ENCODE measurements at regions not wholly inside any gene's neighbourhood (a gene's known extent, or its start where the extent isn't known, plus 50 kb on each side); places are given as distances from the start of the nearest gene placed in this dataset.

DNA sequence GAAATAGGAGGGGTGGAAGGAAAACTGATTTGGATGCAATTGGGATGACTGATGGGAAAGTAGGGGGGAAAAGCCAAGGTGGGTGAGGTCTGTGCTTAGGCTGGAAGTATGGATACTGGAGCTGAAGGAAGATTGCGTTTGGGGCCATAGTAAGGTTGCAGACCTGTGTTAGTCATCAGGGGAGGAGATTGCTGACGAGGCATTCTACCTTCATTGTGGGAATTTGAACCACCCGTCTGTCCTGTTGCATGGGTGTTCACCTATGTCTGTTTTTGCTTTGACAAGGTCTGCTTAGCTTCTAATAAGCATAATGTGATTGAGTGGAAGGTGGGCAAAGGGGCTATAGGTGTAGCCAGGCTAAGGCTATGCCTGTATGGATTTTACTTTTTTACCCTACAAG is 323.8 kb downstream of the BLID start:
- Histone ChIP-seq H3K27me3 (replicated peaks; ENCODE audit: insufficient read depth) (no peaks in the 10 kb centered on the region), H3K27ac (no peak overlapping the region), H3K36me3 (no peaks in the 10 kb centered on the region), H3K9me3 (no peaks in the 10 kb centered on the region), H3K4me1 (replicated peaks) (no peaks in the 10 kb centered on the region), H3K4me3 (no peak overlapping the region)
- WGBS = 95% methylated on average over 3 of the region's 3 CpGs
- intact Hi-C loops (cut with DNase I) = no loop called here
- no peak for DNase-seq (ENCODE audit: low spot score)
- TF ChIP-seq POLR2AphosphoS5 (IDR thresholded peaks at IDR 0.05) (no peak), POLR2A (IDR thresholded peaks at IDR 0.05) (no peak)
- TF ChIP-seq, protein P1, sequence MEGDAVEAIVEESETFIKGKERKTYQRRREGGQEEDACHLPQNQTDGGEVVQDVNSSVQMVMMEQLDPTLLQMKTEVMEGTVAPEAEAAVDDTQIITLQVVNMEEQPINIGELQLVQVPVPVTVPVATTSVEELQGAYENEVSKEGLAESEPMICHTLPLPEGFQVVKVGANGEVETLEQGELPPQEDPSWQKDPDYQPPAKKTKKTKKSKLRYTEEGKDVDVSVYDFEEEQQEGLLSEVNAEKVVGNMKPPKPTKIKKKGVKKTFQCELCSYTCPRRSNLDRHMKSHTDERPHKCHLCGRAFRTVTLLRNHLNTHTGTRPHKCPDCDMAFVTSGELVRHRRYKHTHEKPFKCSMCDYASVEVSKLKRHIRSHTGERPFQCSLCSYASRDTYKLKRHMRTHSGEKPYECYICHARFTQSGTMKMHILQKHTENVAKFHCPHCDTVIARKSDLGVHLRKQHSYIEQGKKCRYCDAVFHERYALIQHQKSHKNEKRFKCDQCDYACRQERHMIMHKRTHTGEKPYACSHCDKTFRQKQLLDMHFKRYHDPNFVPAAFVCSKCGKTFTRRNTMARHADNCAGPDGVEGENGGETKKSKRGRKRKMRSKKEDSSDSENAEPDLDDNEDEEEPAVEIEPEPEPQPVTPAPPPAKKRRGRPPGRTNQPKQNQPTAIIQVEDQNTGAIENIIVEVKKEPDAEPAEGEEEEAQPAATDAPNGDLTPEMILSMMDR (IDR thresholded peaks at IDR 0.05) = no peak

GRCh38 chr11:121790430-121790829 is 325.6 kb downstream of the BLID start:
- no peak for TF ChIP-seq POLR2A (IDR thresholded peaks at IDR 0.05)
- TF ChIP-seq, protein P1 (IDR thresholded peaks at IDR 0.05) = no peak
- TF ChIP-seq POLR2AphosphoS5 (IDR thresholded peaks at IDR 0.05) = no peak
- Histone ChIP-seq H3K36me3 (no peaks in the 10 kb centered on the region), H3K4me3 (no peak overlapping the region), H3K27ac (no peak overlapping the region), H3K27me3 (replicated peaks; ENCODE audit: insufficient read depth) (no peaks in the 10 kb centered on the region), H3K9me3 (no peaks in the 10 kb centered on the region), H3K4me1 (replicated peaks) (no peaks in the 10 kb centered on the region)
- WGBS = 90% methylated on average over 2 of the region's 2 CpGs
- intact Hi-C loops (cut with DNase I) = no loop called here
- no peak for DNase-seq (ENCODE audit: low spot score)

DNA sequence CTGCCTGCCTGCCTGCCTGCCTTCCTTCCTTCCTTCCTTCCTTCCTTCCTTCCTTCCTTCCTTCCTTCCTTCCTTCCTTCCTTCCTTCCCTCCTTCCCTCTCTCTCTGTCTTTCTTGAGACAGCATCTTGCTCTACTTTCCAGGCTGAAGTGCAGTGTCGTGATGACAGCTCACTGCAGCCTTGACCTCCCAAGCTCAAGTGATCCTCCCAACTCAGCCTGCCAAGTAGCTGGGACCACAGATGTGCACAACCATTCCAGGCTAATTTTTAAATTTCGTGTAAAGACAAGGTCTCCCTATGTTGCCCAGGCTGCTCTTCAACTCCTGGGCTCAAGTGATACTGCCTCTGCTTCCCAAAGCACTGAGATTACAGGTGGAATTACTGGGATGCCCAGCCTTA is 328.2 kb upstream of the SORL1-AS1 start:
- WGBS = 83% methylated on average over 2 of the region's 2 CpGs
- Histone ChIP-seq H3K27me3 (replicated peaks; ENCODE audit: insufficient read depth) (no peaks in the 10 kb centered on the region), H3K4me3 (no peak overlapping the region), H3K27ac (no peak overlapping the region), H3K4me1 (replicated peaks) (no peaks in the 10 kb centered on the region), H3K9me3 (no peaks in the 10 kb centered on the region), H3K36me3 (no peaks in the 10 kb centered on the region)
- intact Hi-C loops (cut with DNase I) = no loop called here
- DNase-seq (ENCODE audit: low spot score) = no peak
- TF ChIP-seq POLR2A (IDR thresholded peaks at IDR 0.05) = no peak
- TF ChIP-seq POLR2AphosphoS5 (IDR thresholded peaks at IDR 0.05) = no peak
- TF ChIP-seq, protein P1 (IDR thresholded peaks at IDR 0.05) = no peak

DNA sequence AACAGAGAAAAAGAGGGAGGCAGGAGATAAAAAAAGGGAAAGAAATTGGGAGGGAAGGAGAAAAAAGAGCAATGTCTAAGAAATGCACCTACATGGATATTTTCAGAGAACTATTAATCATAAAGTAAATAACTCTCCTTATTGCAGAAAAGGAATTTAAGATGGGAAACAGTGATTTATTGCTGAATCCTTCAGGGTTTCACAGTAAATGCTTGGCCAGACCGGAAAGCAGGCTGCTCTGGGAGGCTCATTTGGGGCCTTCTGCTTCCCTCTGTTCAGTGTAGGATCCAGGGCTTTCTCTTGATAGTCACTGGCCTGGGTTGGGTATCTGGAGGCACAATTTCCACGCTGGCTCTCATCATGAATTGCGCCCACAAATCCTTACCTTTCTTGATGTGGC is 324.3 kb upstream of the SORL1-AS1 start:
- DNase-seq (ENCODE audit: low spot score) = no peak
- no peak overlapping the region for H3K27ac ChIP-seq

GRCh38 chr11:121775276-121775675 is 322.5 kb upstream of the SORL1-AS1 start:
- TF ChIP-seq POLR2A (IDR thresholded peaks at IDR 0.05) (no peak), POLR2AphosphoS5 (IDR thresholded peaks at IDR 0.05) (no peak)
- TF ChIP-seq, protein P1 (IDR thresholded peaks at IDR 0.05) = no peak
- no peak overlapping the region for H3K27ac ChIP-seq

More for the DNA sequence above, 324.3 kb upstream of the SORL1-AS1 start:
- Histone ChIP-seq H3K27me3 (replicated peaks; ENCODE audit: insufficient read depth) (no peaks in the 10 kb centered on the region), H3K4me1 (replicated peaks) (no peaks in the 10 kb centered on the region), H3K9me3 (no peaks in the 10 kb centered on the region), H3K36me3 (no peaks in the 10 kb centered on the region), H3K4me3 (no peak overlapping the region)
- TF ChIP-seq POLR2A (IDR thresholded peaks at IDR 0.05) (no peak), POLR2AphosphoS5 (IDR thresholded peaks at IDR 0.05) (no peak)
- TF ChIP-seq, protein P1 (IDR thresholded peaks at IDR 0.05) = no peak
- WGBS = 57% methylated on average over 3 of the region's 3 CpGs
- intact Hi-C loops (cut with DNase I) = no loop called here

More at GRCh38 chr11:121775276-121775675, 322.5 kb upstream of the SORL1-AS1 start:
- intact Hi-C loops (cut with DNase I) = no loop called here
- no peak overlapping the region for H3K4me3 ChIP-seq
- DNase-seq (ENCODE audit: low spot score) = no peak
- no peaks in the 10 kb centered on the region for H3K4me1 ChIP-seq (replicated peaks)
- WGBS = 54% methylated on average over 5 of the region's 5 CpGs
- no peaks in the 10 kb centered on the region for H3K9me3 ChIP-seq
- H3K27me3 ChIP-seq (replicated peaks; ENCODE audit: insufficient read depth) = no peaks in the 10 kb centered on the region
- H3K36me3 ChIP-seq = no peaks in the 10 kb centered on the region
